Stimulated activated CD4-positive, alpha-beta T cell treated with anti-CD3 and anti-CD28 coated beads, Interleukin-1b, Interleukin-23, amount 100 ng/mL, for 4 hours (primary cell): ENCODE measurements at regions not wholly inside any gene's neighbourhood (a gene's known extent, or its start where the extent isn't known, plus 50 kb on each side); places are given as distances from the start of the nearest gene placed in this dataset.
A peak's percentile ranks its signal among the peaks of the same experiment; 100 is the strongest.
"Not testable (repeated sequence)": the region's sequence is repeated elsewhere in the genome, so short reads cannot be mapped to it uniquely, and the experiment has no call there.

Experiments used
- DNase-seq, 2 donors: peaks; one replicate each; pipeline ENCODE4 v3.0.0-alpha.2; 2020; ENCODE audit warnings: low read depth in 2 of 2

GRCh38 chr5:56659971-56660370, 155.4 kb upstream of the MAP3K1 start:
- DNase-seq: no peak

- no peak for DNase-seq
These were observed 156.4 kb upstream of the MAP3K1 start for GRCh38 chr5:56658972-56659371.

GRCh38 chr5:56656846-56657726, 158.3 kb upstream of the MAP3K1 start:
- DNase-seq: no peak

- no peak for DNase-seq
These were observed 163.5 kb upstream of the MAP3K1 start for GRCh38 chr5:56651893-56652292.

- no peak for DNase-seq
These were observed 165.0 kb upstream of the MAP3K1 start for GRCh38 chr5:56650386-56650785.

GRCh38 chr5:56649569-56649968, 165.8 kb upstream of the MAP3K1 start:
- DNase-seq: no peak

GRCh38 chr5:56648460-56649034, 166.8 kb upstream of the MAP3K1 start:
- DNase-seq: no peak

- DNase-seq: no peak
These were observed 168.1 kb upstream of the MAP3K1 start for GRCh38 chr5:56647099-56647850.

- DNase-seq: no peak
These were observed 173.6 kb upstream of the MAP3K1 start for GRCh38 chr5:56641635-56642260.

- DNase-seq: no peak
These were observed 174.5 kb upstream of the MAP3K1 start for GRCh38 chr5:56640763-56641406.

GRCh38 chr5:56639476-56639875, 175.9 kb upstream of the MAP3K1 start:
- no peak for DNase-seq

- DNase-seq: peak in 1 of 2 donors; percentile 17
These were observed 176.5 kb upstream of the MAP3K1 start for GRCh38 chr5:56638768-56639238.

- DNase-seq: no peak
These were observed 177.2 kb upstream of the MAP3K1 start for GRCh38 chr5:56638061-56638621.

GRCh38 chr5:56637321-56637920, 177.9 kb upstream of the MAP3K1 start:
- DNase-seq: no peak

- no peak for DNase-seq
These were observed 181.4 kb upstream of the MAP3K1 start for GRCh38 chr5:56633950-56634349.

GRCh38 chr5:56632939-56633338, 182.4 kb upstream of the MAP3K1 start:
- DNase-seq: no peak

GRCh38 chr5:56632199-56632598, 183.2 kb upstream of the MAP3K1 start:
- no peak for DNase-seq

GRCh38 chr5:56631719-56632118, 183.6 kb upstream of the MAP3K1 start:
- no peak for DNase-seq

GRCh38 chr5:56628616-56629015, 186.7 kb upstream of the MAP3K1 start:
- DNase-seq: not testable (repeated sequence)

GRCh38 chr5:56625541-56625940, 189.8 kb upstream of the MAP3K1 start:
- no peak for DNase-seq

- no peak for DNase-seq
These were observed 190.6 kb upstream of the MAP3K1 start for GRCh38 chr5:56624751-56625150.
